Right ventricle myocardium inferior (tissue), 1 donor: ENCODE measurements at regions not wholly inside any gene's neighbourhood (a gene's known extent, or its start where the extent isn't known, plus 50 kb on each side); places are given as distances from the start of the nearest gene placed in this dataset.

Experiments
- ATAC-seq: fragments of 200-7000 bp; cut with Tn5 transposase; one replicate; pipeline ENCODE4 v1.9.1; 2020; ENCODE audit warnings: mild to moderate bottlenecking, moderate library complexity
- DNase-seq: peaks from one replicate; pipeline ENCODE4 v3.0.0; 2021; ENCODE audit errors: missing footprints
- intact Hi-C: fragments of 100-400 bp; cut with DNase I; formaldehyde crosslinking; loops from one replicate; pipeline ENCODE4 v1.11.0; 2022
- donor health status: DM: no; HTN: yes; CAD: no; lungs with severe emphysema.

DNA sequence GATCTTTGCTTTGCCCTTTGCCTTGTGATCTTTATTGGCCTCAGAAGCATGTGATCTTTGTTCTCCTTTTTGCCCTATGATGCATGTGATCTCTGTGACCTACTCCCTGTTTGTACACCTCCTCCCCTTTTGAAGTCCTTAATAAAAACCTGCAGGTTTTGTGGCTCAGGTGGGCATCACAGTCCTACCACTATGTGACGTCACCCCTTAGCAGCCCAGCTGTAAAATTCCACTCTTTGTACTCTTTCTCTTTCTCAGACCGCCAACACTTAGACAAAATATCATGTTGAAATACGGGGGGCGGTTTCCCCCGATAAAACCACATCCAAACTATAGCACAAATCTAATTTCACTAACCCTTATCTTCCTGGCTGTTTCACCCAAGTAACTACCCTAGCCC, 76.7 kb upstream of the RAPGEF4 start:
- DNase-seq (no peak), ATAC-seq (no peak)
- intact Hi-C loops = no loop called here

DNA sequence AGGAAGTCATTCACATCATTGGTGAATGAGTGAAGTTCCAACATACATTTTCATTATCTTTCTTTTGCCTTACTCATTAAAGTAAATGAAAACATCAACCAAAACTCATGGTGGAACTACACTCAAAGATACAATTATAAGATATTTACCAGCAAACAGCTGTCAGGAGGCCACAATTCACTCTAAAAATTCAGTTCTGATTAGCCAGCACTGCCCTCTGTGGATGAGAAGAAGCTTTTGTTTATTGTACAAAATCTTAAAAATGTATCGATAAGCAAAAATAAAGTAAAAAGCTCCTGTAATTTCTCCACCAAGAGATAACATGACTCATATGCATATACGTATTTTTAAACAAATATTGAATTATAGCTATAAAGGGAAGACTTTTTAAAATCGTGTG, 73.5 kb upstream of the RAPGEF4 start:
- intact Hi-C loops = no loop called here
- ATAC-seq = no peak

GRCh38 chr2:172664766-172665165, 70.9 kb upstream of the RAPGEF4 start:
- ATAC-seq (no peak), DNase-seq (no peak)
- intact Hi-C loops = no loop called here

More for the DNA sequence above, 73.5 kb upstream of the RAPGEF4 start:
- no peak for DNase-seq

- DNase-seq = no peak
- no peak for ATAC-seq
- intact Hi-C loops = no loop called here
Measured at GRCh38 chr2:172667581-172668325, 67.9 kb upstream of the RAPGEF4 start.

GRCh38 chr2:172671501-172671900, 64.1 kb upstream of the RAPGEF4 start:
- ATAC-seq (no peak), DNase-seq (no peak)
- intact Hi-C loops = loop anchor here (10.0 kb wide), 2 partner anchors 77 to 497 kb away; no protein-coding TSS in a partner anchor

- intact Hi-C loops = loop anchor here (10.0 kb wide), 2 partner anchors 77 to 497 kb away; no protein-coding TSS in a partner anchor
- ATAC-seq (no peak), DNase-seq (no peak)
Measured at GRCh38 chr2:172672114-172672513, 63.5 kb upstream of the RAPGEF4 start.

- intact Hi-C loops = loop anchor here (10.0 kb wide), 2 partner anchors 78 to 498 kb away; no protein-coding TSS in a partner anchor
- DNase-seq (no peak), ATAC-seq (no peak)
Measured at GRCh38 chr2:172673056-172673683, 62.5 kb upstream of the RAPGEF4 start.

GRCh38 chr2:172674034-172674967, 61.3 kb upstream of the RAPGEF4 start:
- intact Hi-C loops = loop anchor here (10.0 kb wide), 2 partner anchors 80 to 500 kb away; no protein-coding TSS in a partner anchor

DNA sequence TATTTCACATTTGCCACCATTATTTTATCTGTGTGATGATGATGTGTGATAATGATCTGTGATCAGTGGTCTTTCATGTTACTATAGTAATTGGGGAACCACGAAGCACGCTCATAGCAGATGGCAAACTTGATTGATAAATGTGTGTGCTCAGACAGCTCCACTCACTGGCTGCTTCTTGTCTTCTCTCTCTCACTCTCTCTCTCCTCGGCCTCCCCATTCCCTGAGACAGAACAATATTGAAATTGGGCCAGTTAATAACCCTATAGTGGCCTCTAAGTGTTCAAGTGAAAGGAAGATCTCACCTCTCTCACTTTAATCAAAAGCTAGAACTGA, 60.7 kb upstream of the RAPGEF4 start:
- intact Hi-C loops = loop anchor here (10.0 kb wide), 2 partner anchors 80 to 500 kb away; no protein-coding TSS in a partner anchor

More at GRCh38 chr2:172674034-172674967, 61.3 kb upstream of the RAPGEF4 start:
- ATAC-seq = peak; percentile 80
- peak; percentile 76 for DNase-seq

DNA sequence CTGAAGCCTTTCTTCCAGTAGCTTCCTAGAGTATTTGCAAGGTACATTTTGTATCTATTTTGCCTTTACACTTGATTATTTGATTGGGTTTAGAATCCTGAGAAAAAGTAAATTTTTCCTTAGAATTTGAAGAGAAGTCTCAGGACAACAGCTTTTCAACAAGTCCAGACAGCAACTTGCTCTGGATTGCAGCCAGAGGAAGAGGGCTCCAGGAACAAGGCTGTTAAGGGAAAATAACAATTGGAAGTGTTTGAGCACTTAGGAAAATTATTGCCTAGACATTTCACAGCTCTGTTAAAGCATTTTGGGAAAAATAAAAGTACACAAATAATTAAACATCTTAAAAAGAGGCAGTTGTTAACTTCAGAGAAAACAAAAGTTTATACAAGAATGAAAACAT, 58.3 kb upstream of the RAPGEF4 start:
- intact Hi-C loops = loop anchor here (10.0 kb wide), 2 partner anchors 83 to 503 kb away; no protein-coding TSS in a partner anchor
- ATAC-seq (no peak), DNase-seq (no peak)

More for the DNA sequence above, 60.7 kb upstream of the RAPGEF4 start:
- DNase-seq (no peak), ATAC-seq (no peak)

DNA sequence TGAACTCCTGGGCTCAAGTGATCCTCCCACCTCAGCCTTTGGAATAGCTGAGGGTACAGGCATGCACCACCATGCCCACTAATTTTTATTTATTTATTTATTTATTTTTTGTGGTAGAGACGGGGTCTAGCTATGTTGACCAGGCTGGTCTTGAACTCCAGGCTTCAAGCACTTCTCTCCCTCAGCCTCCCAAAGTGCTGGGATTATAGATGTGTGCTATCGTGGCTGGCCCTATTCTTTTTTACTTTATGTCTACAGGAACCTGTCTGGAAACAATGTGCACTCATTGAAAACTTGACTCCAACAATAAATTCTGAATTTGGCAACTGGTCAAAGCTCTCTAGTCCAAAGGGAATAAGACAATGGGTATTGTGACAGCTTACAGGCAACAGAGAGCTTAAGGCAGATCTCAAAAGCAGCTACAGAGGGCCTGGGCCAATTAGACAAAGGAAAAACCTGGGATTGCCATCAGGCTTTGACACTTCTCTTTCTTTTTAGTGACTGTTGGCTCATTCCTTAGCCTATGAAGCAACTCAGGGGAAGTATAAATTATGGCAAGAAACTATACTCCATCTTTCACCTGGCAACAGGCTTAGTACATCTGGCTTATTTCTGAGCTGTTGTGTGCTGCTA, 55.1 kb upstream of the RAPGEF4 start:
- DNase-seq (no peak), ATAC-seq (no peak)
- intact Hi-C loops = no loop called here

- ATAC-seq (no peak), DNase-seq (no peak)
- intact Hi-C loops = no loop called here
Measured at GRCh38 chr2:172685467-172685866, 50.2 kb upstream of the RAPGEF4 start.
